NCI-H1092 treated with DMSO at 0.1 percent for 48 hours (cell line): ENCODE measurements at regions not wholly inside any gene's neighbourhood (a gene's known extent, or its start where the extent isn't known, plus 50 kb on each side); places are given as distances from the start of the nearest gene placed in this dataset.
A peak's percentile ranks its signal among the peaks of the same experiment; 100 is the strongest.

Experiments
- DNase-seq: peaks from one replicate; lab custom pipeline; 2025; lab: John Stamatoyannopoulos, UW

DNA sequence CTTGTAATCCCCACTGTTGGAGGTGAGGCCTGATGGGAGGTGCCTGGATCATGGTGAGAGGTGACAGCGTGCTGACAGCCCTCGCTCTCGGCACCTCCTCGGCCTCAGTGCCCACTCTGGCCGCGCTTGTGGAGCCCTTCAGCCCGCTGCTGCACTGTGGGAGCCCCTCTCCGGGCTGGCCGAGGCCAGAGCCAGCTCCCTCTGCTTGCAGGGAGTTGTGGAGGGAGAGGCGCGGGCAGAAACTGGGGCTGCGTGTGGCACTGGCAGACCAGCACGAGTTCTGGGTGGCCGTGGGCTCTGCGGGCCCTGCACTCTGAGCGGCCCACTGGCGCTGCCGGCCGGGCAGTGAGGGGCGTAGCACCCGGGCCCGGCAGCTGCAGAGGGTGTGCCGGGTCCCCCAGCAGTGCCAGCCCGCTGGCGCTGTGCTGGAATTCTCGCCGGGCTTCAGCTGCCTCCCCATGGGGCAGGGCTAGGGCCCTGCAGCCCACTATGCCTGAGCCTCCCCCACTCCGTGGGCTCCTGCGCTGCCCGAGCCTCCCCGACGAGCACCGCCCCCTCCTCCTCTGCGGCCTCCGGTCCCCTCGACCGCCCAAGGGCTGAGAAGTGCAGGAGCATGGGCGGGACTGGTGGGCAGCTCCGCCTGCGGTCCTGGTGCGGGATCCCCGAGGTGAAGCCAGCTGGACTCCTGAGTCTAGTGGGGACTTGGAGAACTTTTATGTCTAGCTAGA, 197.1 kb downstream of the SPP2 start:
- no peak for DNase-seq

DNA sequence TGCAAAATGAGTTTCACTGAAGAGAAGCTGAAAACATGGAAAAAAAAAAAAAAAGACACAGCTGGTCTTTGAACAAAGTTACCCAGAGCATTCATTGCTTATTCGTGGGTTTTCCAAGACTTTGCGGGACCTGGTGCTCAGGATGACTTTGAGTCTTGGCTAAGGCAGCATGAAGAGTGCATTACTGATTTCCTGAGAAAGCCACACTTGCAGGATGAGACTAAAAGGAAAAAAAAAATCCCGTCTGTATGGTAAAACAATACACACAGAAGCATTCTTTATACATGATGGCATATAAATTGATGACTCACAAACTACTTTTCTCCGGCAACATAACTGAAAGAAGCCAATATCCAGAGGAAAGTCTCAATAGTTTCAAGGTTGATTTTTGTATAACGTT, 195.4 kb downstream of the SPP2 start:
- DNase-seq = no peak

DNA sequence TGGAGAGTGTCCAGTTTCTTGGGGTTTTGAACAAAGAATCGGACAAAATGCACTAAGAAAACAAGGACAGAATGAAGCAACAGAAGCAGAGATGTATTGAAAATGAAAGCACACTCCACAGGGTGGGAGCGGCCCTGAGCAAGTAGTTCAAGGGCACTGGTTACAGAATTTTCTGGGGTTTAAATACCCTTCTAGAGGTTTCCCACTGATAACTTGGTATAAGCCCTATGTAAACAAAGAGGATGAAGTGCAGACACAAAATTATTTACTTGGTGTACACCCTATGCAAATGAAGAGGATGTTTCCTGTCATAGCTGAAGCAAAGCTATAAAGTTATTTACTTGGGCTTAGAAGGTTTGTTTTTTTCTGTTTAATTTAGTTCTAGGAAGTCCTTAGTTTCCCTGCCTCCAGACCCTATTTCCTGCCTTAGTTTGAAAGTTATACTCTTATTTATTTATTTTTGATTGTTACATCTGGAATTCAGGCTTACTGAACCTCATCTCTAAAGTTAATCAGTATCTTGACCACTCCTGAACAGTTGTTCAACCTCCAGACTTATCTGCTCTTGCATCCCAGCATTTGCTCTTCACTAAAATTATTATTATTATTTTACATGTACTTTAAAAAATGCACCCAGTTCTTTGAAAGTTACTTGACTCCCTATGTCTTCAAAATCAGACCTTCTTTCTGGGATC, 193.5 kb downstream of the SPP2 start:
- no peak for DNase-seq

DNA sequence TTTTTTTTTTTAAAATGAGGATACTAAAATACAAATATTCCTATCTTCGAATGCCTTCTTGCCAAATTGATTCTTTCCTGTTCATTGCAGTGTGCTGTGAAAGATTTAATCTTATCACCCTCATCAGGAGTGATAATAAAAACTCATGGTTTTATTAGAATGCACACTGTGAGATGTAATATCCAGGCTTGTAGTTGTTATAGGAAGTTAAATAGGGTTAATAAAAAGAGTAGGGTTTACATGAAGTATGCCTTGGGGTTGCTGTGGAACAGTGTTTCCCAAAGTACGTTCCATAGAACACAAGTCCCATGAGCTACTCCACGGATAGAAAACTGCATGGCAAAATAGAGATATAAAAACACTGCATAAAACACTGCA, 191.9 kb downstream of the SPP2 start:
- DNase-seq = no peak

DNA sequence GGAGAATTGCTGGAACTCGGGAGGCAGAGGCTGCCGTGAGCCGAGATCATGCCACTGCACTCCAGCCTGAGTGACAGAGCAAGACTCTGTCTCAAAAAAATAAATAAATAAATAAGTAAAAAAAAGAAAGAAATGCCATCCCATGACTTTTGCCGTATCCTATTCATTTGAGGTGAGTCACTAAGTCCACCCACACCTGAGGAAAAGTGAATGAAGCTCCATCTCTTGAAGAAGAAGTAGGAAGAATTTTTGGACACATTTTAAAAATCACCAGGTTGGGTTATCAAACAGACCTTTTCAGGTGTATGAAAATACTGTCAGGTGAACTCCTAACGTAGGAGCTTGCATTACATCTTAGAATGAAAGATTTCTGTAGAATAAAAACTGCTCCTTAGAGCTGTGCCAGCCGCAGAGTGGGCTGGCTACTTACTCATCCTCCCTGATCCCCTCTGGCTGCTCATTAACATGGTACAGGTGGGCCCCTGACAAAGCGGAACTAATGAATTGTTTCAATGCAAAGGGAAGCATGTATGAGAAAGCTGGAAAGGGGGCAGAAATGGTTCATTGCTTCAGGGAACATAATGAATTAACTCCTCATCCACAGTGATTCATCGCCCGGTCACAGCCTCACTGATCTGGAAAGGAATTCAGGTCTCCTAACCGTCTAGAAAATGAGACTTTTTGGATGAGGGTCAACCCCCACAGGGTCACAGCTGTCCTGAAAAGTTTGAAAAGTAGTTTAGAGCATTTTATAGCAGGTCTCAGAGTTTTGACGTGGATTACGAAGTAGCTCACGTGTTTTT, 191.4 kb downstream of the SPP2 start:
- DNase-seq = no peak

DNA sequence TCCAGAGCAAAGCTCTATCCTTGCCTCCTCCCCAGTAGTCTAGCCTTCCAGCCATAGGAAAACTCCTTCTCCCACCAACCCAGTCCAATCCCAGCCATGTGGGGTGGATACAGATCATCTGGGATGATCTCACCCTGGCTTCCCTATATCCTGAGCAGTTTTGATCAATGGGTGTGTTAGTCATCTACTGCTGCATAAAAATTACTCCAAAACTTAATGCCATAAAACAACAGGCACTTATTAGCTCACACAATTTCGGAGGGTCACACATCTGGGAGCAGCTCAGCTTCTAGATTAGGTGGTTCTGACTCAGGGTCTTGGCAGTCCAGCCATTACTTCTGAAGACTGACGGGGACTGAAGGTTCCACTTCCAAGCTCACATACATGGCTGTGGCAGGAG, 190.4 kb downstream of the SPP2 start:
- no peak for DNase-seq

DNA sequence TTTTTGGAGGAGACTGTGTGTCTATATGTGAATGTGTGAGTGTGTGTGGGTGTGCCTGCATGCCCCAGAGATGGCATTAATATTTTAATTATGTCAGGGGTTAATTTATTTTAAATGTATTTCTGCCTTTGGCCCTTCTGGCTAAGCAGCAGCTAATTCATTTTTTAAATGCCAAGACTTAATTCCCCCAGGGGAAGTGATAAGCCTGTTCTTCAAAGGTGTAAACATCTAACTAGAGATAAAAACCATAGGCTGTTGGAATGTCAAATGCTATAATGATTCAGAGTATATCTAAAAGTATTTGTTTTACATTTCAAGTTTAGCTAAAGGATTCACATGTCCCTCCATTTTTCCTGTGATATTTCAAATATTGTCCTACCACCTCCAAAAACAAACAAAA, 184.7 kb downstream of the SPP2 start:
- no peak for DNase-seq

DNA sequence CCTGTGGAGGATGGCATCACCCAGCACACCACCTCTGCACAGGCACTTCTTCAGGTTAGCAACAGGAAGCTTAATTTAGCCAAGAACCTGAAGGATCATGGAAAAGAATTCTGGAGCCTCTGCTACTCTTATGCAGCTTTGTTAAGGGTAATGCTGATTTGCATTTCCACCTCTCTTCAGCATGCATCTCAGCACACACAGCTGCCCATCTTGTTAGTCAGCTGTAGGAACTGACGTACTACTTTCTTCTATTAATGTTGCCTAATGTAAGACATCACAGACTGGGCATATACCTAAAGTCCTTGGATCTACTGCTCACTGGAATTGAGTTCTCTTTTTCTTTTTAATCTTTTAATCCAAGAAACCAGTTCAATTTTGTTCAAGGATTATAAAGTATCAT, 181.0 kb downstream of the SPP2 start:
- DNase-seq = no peak

DNA sequence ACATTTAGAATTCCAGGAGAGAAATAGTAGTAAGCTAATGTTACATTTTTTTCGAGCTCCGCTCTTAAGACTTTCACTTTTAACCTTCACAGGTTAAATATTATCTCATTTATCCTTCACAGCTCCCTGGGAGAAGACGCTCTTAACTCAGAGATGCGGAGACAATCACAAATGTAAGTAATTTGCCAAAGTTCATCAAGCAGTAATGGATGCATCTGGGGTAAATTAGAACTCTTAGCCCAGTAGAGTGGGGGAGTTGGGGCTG, 168.5 kb downstream of the SPP2 start:
- no peak for DNase-seq

DNA sequence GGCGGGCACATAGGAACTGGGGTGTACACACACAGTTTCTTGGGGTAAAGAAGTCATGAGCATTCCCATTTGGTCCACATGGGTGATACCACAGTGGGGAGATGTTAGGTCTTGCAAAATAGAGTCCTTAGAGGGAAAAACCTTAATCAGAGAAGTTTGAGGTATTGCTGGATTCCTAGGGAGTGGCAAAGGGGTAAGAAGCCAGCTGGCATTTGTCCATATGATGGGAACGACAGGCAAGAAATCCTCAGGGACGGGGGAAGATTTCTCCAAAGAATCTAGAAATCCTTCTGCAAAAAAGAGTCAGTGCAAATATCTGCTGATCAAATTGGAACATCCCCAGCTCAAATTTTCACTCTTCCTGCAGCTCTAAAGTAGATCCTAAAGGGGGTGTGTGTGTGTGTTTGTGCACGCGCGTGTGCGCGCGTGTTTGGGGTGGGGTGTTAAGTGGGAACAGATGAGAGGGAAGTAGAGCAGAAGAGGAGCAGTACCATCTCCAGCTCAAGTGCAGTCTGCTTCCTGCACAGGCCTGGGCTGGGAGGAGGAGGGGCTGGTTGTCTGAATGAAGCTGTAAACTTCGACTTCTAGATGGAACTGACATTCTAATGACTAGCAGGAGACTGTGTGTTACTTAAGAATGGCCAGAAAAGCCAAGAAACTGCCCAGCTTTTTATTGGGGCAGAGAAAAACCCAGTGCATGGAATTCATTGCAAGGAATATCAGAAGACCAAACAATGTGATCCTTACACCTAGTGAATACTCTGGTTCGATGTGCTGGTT, 168.0 kb downstream of the SPP2 start:
- DNase-seq = no peak

DNA sequence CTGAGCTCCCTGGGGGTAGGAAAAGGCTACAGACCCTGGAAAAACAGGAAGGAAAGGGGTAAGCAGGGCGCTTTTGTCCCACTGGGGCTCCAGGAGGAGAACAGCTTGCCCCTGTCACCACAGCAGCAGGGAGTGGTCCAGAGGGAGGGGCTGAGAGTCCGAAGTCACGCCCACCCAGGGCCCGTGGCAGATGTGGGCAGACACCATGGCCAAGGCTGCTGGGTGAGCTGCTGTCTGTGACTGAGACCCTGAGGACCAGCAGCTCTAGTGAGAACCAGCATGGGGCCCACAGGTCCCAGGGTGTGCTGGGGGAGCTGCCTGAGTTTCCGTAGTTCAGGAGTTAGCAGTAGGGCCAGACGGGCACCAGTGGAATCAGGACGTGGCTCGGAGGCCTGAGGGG, 162.0 kb downstream of the SPP2 start:
- DNase-seq = no peak

DNA sequence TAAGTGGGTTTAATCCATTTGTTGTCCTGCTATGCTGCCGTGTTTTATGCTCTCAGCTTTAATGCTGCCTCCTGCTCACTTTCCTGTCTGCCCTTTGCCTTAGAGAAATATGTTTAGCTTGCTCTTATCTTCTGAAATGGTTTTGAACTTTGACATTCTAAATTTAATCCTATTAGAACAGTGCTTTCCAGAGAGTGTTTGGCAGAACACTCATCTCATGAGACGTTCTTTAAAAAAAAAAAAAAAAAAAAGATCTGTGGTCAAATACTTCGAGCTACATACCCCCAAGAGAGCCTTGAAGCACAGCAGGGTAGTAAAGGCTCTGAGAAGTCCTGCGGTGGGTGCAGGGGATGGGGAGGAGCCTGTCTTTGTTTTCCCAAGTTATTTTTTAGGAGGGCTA, 161.3 kb downstream of the SPP2 start:
- no peak for DNase-seq

DNA sequence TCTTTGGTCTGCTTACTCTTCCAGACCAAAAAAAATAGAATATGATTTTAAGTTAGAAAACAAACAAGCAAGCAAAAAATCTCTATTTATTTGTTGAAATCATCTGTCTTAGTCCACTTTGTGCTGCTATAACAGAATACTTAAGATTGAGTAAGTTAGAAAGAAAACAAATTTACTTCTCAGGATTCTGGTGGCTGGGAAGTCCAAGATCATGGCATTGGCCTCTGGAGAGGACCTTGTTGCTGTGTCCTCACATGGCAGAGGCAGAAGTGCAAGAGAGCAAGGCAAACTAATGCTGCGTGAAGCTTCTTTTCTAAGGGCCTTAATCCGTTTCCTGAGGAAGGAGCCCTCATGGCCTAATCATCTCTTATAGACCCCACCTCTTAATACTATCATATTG, 156.2 kb downstream of the SPP2 start:
- DNase-seq = no peak

DNA sequence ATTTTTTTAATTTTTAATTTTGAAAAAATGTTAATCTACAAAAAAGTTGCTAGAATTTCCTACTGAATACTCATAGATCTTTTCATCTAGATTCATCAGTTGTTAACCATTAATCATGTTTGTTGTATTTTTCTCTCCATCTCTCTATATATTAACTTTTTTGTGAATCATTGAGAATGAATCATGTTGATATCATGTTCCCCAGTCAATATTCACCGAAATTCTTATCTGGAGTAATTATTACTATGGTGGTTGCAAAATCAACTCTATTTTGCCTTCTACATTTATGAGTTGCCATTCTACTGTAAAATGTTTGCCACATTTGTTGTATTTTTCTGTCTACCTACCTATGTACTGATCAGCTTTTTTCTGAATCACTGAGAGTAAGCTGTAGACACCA, 154.0 kb downstream of the SPP2 start:
- no peak for DNase-seq

DNA sequence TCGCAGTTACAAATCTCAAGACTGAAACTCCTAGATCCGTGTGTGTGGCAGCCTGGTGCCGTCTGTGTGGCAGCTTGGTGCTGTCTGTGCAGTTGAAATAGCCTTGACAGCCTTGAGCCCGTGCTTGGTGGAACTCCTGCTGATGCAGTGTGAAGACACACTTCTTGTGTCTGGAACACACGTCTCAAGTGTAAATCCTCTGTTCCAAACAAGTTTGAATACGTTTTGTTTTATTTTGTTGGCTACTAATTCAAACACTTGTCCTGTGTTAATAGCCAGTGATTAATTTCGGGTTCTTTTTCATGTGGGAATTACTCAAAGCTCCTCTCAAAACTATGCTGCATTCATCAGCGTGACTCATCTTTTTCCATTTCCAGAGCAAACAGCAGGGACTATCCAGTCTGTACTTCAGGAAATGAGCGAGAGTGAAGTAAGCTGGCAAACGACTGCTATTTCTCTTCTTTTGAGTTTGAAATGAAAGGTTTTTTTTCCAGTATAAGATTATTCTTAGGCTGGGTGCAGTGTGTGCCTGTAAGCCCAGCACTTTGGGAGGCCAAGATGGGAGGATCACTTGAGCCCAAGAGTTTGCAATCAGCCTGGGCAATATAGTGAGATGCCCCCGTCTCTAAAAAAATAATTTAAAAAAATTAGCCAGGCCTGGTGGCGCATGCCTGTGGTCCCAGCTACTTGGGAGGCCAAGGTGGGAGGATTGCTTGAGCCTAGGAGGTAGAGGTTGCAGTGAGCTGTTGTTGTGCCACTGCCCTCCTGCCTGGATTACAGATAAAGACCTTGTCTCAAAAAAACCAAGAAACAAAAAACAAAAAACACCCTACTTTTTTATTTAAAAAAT, 152.9 kb downstream of the SPP2 start:
- DNase-seq = no peak

DNA sequence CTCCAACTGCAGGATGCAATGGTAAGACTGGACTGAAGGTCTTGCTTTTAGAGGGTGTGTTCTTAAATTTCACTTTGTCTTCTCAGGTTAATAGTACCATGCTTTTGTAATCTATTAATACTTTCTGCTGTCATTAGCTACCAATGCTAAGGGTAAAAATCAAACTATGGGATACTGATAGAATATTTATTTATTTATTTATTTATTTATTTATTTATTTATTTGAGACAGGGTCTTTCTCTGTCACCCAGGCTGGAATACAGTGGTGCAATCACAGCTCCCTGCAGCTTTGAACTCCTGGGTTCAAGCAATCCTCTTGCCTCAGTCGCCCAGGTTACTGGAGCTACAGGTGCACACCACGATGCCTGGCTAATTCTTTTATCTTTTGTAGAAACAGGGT, 152.1 kb downstream of the SPP2 start:
- no peak for DNase-seq

DNA sequence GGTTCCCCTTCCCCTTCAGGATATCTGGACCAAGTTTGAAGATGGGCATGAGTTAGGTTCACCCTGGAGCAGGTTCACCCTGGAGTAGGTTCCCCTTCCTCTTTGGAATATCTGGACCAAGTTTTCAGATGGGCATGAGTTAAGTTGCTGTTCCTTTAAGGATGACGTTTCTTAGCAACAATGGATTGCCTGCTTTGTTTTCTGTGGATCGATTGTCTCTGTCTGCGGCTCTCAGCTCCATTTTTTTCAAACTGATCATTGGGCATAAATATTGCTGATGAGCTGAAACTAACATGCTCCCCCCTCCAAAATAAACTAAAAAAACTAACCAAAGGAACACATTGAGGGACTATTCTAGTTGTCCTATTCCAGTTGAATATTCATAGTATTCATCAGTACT, 149.5 kb downstream of the SPP2 start:
- no peak for DNase-seq

DNA sequence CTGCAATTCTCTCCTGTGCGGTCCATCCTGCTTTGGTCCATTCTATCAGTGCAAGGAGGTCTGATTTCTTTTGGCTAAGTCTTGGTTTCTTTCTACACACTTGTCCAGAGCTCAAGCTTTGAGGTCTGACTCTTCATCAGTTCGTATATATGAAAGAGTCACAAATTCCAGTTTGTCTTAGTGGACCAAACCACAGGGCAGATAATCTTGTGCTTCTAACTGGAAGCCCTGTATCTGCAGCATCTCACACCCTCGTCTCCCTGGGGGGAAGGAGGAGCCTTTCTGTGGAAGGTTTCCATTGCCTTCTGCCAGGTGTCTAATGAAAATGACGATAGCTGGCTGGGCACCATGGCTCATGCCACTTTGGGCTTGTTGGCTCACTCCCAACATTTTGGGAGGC, 148.5 kb downstream of the SPP2 start:
- no peak for DNase-seq

DNA sequence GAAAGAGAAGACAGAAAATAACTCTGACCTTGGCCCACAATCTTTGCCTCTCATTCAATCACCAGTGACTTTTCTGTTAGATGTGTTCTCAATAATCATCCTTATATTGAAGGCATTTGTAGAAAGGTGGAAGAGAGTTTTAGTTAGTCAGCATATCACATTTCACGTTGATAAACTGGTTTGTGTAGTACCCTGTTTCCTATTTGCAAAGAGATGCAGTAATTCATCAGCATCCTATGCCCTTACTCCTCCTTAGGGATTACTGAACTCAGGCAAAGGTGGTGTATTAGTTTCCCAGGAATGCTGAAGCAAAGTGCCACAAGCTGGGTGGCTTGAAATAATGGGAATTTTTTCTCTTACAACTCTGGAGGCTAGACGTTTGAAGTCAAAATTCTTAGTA, 145.0 kb downstream of the SPP2 start:
- DNase-seq = no peak

DNA sequence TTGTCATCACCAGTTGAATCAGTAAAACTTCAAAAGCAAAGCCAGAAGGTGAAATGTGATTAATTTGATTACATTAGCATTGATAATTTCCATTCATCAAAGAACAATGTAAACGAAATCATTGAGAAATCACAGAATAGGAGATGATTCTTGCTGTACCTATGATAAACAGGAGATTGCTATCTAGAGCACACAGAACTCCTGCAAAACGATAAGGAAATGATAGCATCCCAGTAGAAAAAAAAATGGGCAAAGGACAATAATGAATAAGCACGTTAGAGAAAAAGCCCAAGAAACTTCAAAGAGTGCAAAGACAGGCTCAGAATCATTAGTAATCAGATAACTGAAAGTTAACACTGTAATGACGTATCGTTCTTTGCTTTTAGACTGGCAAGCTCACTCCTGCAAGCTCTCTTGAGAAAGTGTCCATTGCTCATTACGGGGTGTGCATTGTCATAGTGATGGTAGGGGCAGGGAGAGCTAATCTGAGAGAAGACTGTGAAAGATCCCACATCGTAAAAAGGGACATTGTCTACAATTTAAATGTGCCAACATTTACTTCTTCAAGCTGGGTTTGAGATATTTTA, 143.6 kb downstream of the SPP2 start:
- DNase-seq = no peak

DNA sequence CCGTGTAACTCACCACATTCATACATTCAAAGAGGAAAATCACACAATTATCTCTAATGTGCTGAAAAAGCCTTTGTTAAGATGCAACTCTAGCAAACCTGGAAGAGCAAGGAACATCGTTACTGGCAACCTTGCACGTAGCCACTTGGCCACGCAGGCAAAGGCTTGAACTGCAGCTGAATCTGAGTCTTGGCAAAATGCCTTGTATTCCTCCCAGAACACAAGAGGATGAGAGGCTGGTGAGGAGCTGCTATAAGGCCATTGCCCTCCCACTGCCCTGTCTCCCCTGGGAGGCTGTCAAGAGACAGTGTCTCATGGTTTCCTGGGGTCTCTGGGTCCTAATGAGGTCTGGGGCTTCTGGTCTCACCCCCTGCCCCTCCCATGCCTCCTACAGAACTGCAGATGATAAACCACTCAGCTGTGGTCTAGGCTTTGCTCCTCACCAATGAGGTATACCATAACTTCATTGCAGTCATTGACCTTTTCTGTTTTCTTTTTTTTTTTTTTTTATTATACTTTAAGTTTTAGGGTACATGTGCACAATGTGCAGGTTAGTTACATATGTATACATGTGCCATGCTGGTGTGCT, 141.4 kb downstream of the SPP2 start:
- DNase-seq = peak; percentile 88
